H9 (cell line): ENCODE measurements at regions not wholly inside any gene's neighbourhood (a gene's known extent, or its start where the extent isn't known, plus 50 kb on each side); places are given as distances from the start of the nearest gene placed in this dataset.

Source experiments
- DNase-seq: peaks from one replicate; pipeline ENCODE4 v3.0.0-alpha.2; 2017
- H2AFZ ChIP-seq: one replicate; pipeline ENCODE4 v1.6.1; 2013; ENCODE audit warnings: mild to moderate bottlenecking, low read length, control low read depth, moderate library complexity
- H2AK5ac ChIP-seq: 2 replicates; pipeline ENCODE4 v1.6.1; 2013; ENCODE audit warnings: low read length, control low read depth, mixed read lengths; ENCODE audit not compliant: insufficient read length
- H2BK120ac ChIP-seq: one replicate; pipeline ENCODE4 v1.6.1; 2013; ENCODE audit warnings: low read depth, mild to moderate bottlenecking, low read length, control low read depth, inconsistent platforms; ENCODE audit not compliant: poor library complexity, severe bottlenecking
- H2BK12ac ChIP-seq: 2 replicates; pipeline ENCODE4 v1.6.1; 2013; ENCODE audit warnings: low read length, control low read depth, mixed read lengths, low read depth; ENCODE audit not compliant: insufficient read length
- H2BK15ac ChIP-seq: 2 replicates; pipeline ENCODE4 v1.6.1; 2013; ENCODE audit warnings: low read depth, low read length, control low read depth
- H2BK20ac ChIP-seq: one replicate; pipeline ENCODE4 v1.6.1; 2013; ENCODE audit warnings: low read depth, mild to moderate bottlenecking, low read length, control low read depth, inconsistent platforms; ENCODE audit not compliant: poor library complexity, severe bottlenecking
- H2BK5ac ChIP-seq: 2 replicates; pipeline ENCODE4 v1.6.1; 2013; ENCODE audit warnings: low read length, control low read depth, mixed read lengths; ENCODE audit not compliant: insufficient read length
- H3K14ac ChIP-seq: 2 replicates; pipeline ENCODE4 v1.6.1; 2013; ENCODE audit warnings: low read length, control low read depth; ENCODE audit not compliant: insufficient read depth
- H3K18ac ChIP-seq: 2 replicates; pipeline ENCODE4 v1.6.1; 2013; ENCODE audit warnings: low read depth, mild to moderate bottlenecking, mixed read lengths, low read length, control low read depth; ENCODE audit not compliant: insufficient read length
- H3K23ac ChIP-seq: 2 replicates; pipeline ENCODE4 v1.6.1; 2013; ENCODE audit warnings: low read length, control low read depth, mixed read lengths, low read depth; ENCODE audit not compliant: insufficient read length
- H3K23me2 ChIP-seq: 2 replicates; pipeline ENCODE4 v1.6.1; 2013; ENCODE audit warnings: low read depth, mild to moderate bottlenecking, mixed read lengths, low read length, control low read depth; ENCODE audit not compliant: insufficient read length, poor library complexity, severe bottlenecking
- H3K27ac ChIP-seq: 2 replicates; pipeline ENCODE4 v1.5.1; 2013; ENCODE audit warnings: low read length, control low read depth, mixed read lengths, low read depth; ENCODE audit not compliant: insufficient read length
- H3K27me3 ChIP-seq: 2 replicates; pipeline ENCODE4 v1.6.1; 2013; ENCODE audit warnings: low read length, control low read depth, inconsistent platforms; ENCODE audit not compliant: insufficient read depth
- H3K4ac ChIP-seq: 2 replicates; pipeline ENCODE4 v1.6.1; 2013; ENCODE audit warnings: low read depth, mild to moderate bottlenecking, control low read depth, inconsistent platforms, low read length, moderate library complexity
- H3K4me1 ChIP-seq: 2 replicates; pipeline ENCODE4 v1.6.1; 2013; ENCODE audit warnings: low read length, control low read depth, inconsistent platforms; ENCODE audit not compliant: insufficient read depth
- H3K4me2 ChIP-seq: 2 replicates; pipeline ENCODE4 v1.6.1; 2013; ENCODE audit warnings: low read length, control low read depth, mixed read lengths; ENCODE audit not compliant: insufficient read length, insufficient read depth
- H3K56ac ChIP-seq: 2 replicates; pipeline ENCODE4 v1.6.1; 2013; ENCODE audit warnings: low read depth, mild to moderate bottlenecking, mixed read lengths, low read length, control low read depth; ENCODE audit not compliant: insufficient read length
- H3K79me1 ChIP-seq: 2 replicates; pipeline ENCODE4 v1.6.1; 2013; ENCODE audit warnings: low read depth, mild to moderate bottlenecking, moderate library complexity, low read length, control low read depth, inconsistent platforms; ENCODE audit not compliant: insufficient read depth, poor library complexity, severe bottlenecking
- H3K79me2 ChIP-seq: 2 replicates; pipeline ENCODE4 v1.6.1; 2013; ENCODE audit warnings: low read length, control low read depth, inconsistent platforms; ENCODE audit not compliant: insufficient read depth
- H3K9ac ChIP-seq: 2 replicates; pipeline ENCODE4 v1.6.1; 2013; ENCODE audit warnings: low read length, control low read depth, mixed read lengths; ENCODE audit not compliant: insufficient read length; ENCODE audit errors: extremely low read depth
- H3K9me3 ChIP-seq: one replicate; pipeline ENCODE4 v1.6.1; 2013; ENCODE audit warnings: low read depth, low read length, inconsistent platforms; ENCODE audit not compliant: control insufficient read depth
- H3T11ph ChIP-seq: one replicate; pipeline ENCODE4 v1.6.1; 2013; ENCODE audit warnings: mild to moderate bottlenecking, low read length, control low read depth, inconsistent platforms
- H4K20me1 ChIP-seq: one replicate; pipeline ENCODE4 v1.6.1; 2013; ENCODE audit not compliant: control insufficient read depth, insufficient read length, insufficient read depth
- H4K5ac ChIP-seq: 2 replicates; pipeline ENCODE4 v1.6.1; 2013; ENCODE audit warnings: low read depth, mild to moderate bottlenecking, mixed read lengths, low read length, control low read depth; ENCODE audit not compliant: insufficient read length
- H4K8ac ChIP-seq: replicated peaks from 2 replicates; pipeline ENCODE4 v1.6.1; 2013; ENCODE audit warnings: low read length, control low read depth, mixed read lengths, low read depth; ENCODE audit not compliant: insufficient read length
- H4K91ac ChIP-seq: 2 replicates; pipeline ENCODE4 v1.6.1; 2013; ENCODE audit warnings: low read depth, mild to moderate bottlenecking, moderate library complexity, mixed read lengths, low read length, control low read depth; ENCODE audit not compliant: insufficient read length
- H3K27ac Mint-ChIP-seq, 3 experiments: 2 replicates in 2 of 3; 3 replicates in 1 of 3; pipeline ENCODE4 v1.8.0; 2020 to 2021; ENCODE audit warnings: mixed read lengths in 3 of 3, mild to moderate bottlenecking in 1 of 3, moderate library complexity in 1 of 3
- H3K27me3 Mint-ChIP-seq: 2 replicates; pipeline ENCODE4 v1.8.0; 2021; ENCODE audit warnings: low read depth, mild to moderate bottlenecking, moderate library complexity, mixed read lengths
- H3K36me3 Mint-ChIP-seq, 3 experiments: 2 replicates in 2 of 3; 3 replicates in 1 of 3; pipeline ENCODE4 v1.8.0; 2020 to 2021; ENCODE audit warnings: low read depth in 3 of 3, mixed read lengths in 3 of 3; ENCODE audit not compliant: insufficient read depth in 1 of 3
- H3K4me1 Mint-ChIP-seq, 2 experiments: 2 replicates each; pipeline ENCODE4 v1.8.0; 2020; ENCODE audit warnings: mixed read lengths in 2 of 2
- H3K4me3 Mint-ChIP-seq, 2 experiments: 2 replicates in 1 of 2; 3 replicates in 1 of 2; pipeline ENCODE4 v1.8.0; 2020 to 2021; ENCODE audit warnings: mild to moderate bottlenecking in 2 of 2, mixed read lengths in 2 of 2, moderate library complexity in 1 of 2
- H3K9me3 Mint-ChIP-seq, 2 experiments: 2 replicates in 1 of 2; 3 replicates in 1 of 2; pipeline ENCODE4 v1.8.0; 2020; ENCODE audit warnings: mild to moderate bottlenecking in 2 of 2, mixed read lengths in 2 of 2, moderate library complexity in 1 of 2
- WGBS: extraction: QIAGEN DNeasy Blood & Tissue Kit; methylation state at CpG from one replicate; pipeline ENCODE4 v1.1.7; 2013; ENCODE audit warnings: missing lambda C conversion rate, low lambda C conversion rate, mixed read lengths; ENCODE audit not compliant: insufficient read length; ENCODE audit errors: extremely low coverage; 5-methylcytosine and 5-hydroxymethylcytosine counted together
- TF ChIP-seq, protein P1 (sequence below): fragments of 200-600 bp; sonication (generic); conservative IDR thresholded peaks from 3 replicates; pipeline ENCODE4 v1.8.0; 2021; ENCODE audit warnings: antibody characterized with exemption, mild to moderate bottlenecking

DNA sequence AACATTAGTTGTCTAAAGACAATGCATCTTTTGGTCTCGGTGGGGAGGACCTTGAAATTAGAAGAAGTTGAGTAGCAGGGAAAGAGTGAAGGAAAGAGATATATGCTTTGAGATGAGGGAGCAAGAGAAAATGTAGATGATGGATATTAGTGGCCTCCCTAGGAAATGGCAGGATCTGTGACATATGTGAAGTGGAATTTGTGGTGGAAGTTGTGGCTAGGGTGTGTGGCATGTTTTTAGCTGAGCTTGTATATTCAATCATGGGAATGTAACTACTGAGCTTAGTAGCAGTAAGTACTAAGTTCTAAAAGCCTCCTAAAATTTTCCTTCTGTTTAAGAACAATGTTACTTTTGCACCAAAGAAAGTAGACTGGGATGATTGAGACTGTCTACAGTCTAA, 382.8 kb upstream of the CTSO start:
- H3T11ph ChIP-seq = no peak overlapping the region
- no peaks in the 10 kb centered on the region for H3K9me3 ChIP-seq
- no peak overlapping the region for H3K9ac ChIP-seq
- H3K4me2 ChIP-seq = no peak overlapping the region
- Mint-ChIP-seq H3K4me1 (peaks cover 0 to 1% of the 10 kb centered on the region in 2 experiments; a peak in 2 of 4 replicates), H3K9me3 (no peaks in the 10 kb centered on the region), H3K27me3 (no peaks in the 10 kb centered on the region), H3K36me3 (no peaks in the 10 kb centered on the region), H3K27ac (no peak overlapping the region), H3K4me3 (no peak overlapping the region)
- H2BK5ac ChIP-seq = no peak overlapping the region
- H3K14ac ChIP-seq = no peak overlapping the region
- H4K91ac ChIP-seq = no peak overlapping the region
- no peak overlapping the region for H4K8ac ChIP-seq
- H3K18ac ChIP-seq = no peak overlapping the region
- no peaks in the 10 kb centered on the region for H3K79me1 ChIP-seq
- no peak overlapping the region for H2BK15ac ChIP-seq
- no peak overlapping the region for H2BK12ac ChIP-seq
- no peak overlapping the region for H2BK20ac ChIP-seq
- no CpG with 5 or more reads among the region's 1 CpG for WGBS
- no peak overlapping the region for H3K27ac ChIP-seq
- no peaks in the 10 kb centered on the region for H3K27me3 ChIP-seq
- no peaks in the 10 kb centered on the region for H3K79me2 ChIP-seq
- no peak overlapping the region for H2AK5ac ChIP-seq
- H4K5ac ChIP-seq = no peak overlapping the region
- H2BK120ac ChIP-seq = no peak overlapping the region
- H3K23ac ChIP-seq = no peak overlapping the region
- no peaks in the 10 kb centered on the region for H4K20me1 ChIP-seq
- no peak overlapping the region for H3K4ac ChIP-seq
- DNase-seq = no peak
- H3K56ac ChIP-seq = no peak overlapping the region
- H2AFZ ChIP-seq = no peak overlapping the region
- no peaks in the 10 kb centered on the region for H3K23me2 ChIP-seq
- no peaks in the 10 kb centered on the region for H3K4me1 ChIP-seq
- TF ChIP-seq, protein P1, sequence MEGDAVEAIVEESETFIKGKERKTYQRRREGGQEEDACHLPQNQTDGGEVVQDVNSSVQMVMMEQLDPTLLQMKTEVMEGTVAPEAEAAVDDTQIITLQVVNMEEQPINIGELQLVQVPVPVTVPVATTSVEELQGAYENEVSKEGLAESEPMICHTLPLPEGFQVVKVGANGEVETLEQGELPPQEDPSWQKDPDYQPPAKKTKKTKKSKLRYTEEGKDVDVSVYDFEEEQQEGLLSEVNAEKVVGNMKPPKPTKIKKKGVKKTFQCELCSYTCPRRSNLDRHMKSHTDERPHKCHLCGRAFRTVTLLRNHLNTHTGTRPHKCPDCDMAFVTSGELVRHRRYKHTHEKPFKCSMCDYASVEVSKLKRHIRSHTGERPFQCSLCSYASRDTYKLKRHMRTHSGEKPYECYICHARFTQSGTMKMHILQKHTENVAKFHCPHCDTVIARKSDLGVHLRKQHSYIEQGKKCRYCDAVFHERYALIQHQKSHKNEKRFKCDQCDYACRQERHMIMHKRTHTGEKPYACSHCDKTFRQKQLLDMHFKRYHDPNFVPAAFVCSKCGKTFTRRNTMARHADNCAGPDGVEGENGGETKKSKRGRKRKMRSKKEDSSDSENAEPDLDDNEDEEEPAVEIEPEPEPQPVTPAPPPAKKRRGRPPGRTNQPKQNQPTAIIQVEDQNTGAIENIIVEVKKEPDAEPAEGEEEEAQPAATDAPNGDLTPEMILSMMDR = no peak
